DND-41 (cell line): ENCODE measurements at regions not wholly inside any gene's neighbourhood (a gene's known extent, or its start where the extent isn't known, plus 50 kb on each side); places are given as distances from the start of the nearest gene placed in this dataset.
A peak's percentile ranks its signal among the peaks of the same experiment; 100 is the strongest.

Source experiments
- ATAC-seq: fragments of 200-7000 bp; cut with Tn5 transposase; 3 replicates; pipeline ENCODE4 v1.9.1; 2021; ENCODE audit warnings: low read depth; ENCODE audit not compliant: insufficient read depth
- DNase-seq: peaks from one replicate; pipeline ENCODE4 v3.0.0-alpha.2; 2020
- H2AFZ ChIP-seq: 2 replicates; pipeline ENCODE4 v1.6.0; 2012; ENCODE audit warnings: low read depth, low read length
- H3K27ac ChIP-seq: 2 replicates; pipeline ENCODE4 v1.5.1; 2012; ENCODE audit warnings: low read length, inconsistent platforms
- H3K27me3 ChIP-seq: fragments of 200-600 bp; sonication (generic); 2 replicates; pipeline ENCODE4 v1.6.0; 2012; ENCODE audit warnings: low read length, mild to moderate bottlenecking, inconsistent platforms; ENCODE audit not compliant: insufficient read depth, poor library complexity
- H3K36me3 ChIP-seq: 2 replicates; pipeline ENCODE4 v1.5.1; 2012; ENCODE audit warnings: low read length, inconsistent platforms; ENCODE audit not compliant: insufficient read depth
- H3K4me1 ChIP-seq: 2 replicates; pipeline ENCODE4 v1.5.1; 2012; ENCODE audit warnings: mild to moderate bottlenecking, low read length; ENCODE audit not compliant: insufficient read depth
- H3K4me2 ChIP-seq: 2 replicates; pipeline ENCODE4 v1.6.0; 2012; ENCODE audit warnings: mild to moderate bottlenecking, moderate library complexity, low read length, inconsistent platforms; ENCODE audit not compliant: insufficient read depth
- H3K4me3 ChIP-seq, 2 experiments: fragments of 200-600 bp in 1 of 2; shearing (Covaris generic) in 1 of 2; 2 replicates each; pipeline ENCODE4 v1.5.1; 2012 to 2016; ENCODE audit warnings: inconsistent platforms in 2 of 2, low read length in 2 of 2, mild to moderate bottlenecking in 2 of 2, low read depth in 1 of 2, moderate library complexity in 1 of 2
- H3K79me2 ChIP-seq: 2 replicates; pipeline ENCODE4 v1.6.0; 2012; ENCODE audit warnings: low read length, inconsistent platforms; ENCODE audit not compliant: insufficient read depth
- H3K9ac ChIP-seq: 2 replicates; pipeline ENCODE4 v1.6.0; 2012; ENCODE audit warnings: low read depth, mild to moderate bottlenecking, inconsistent platforms, low read length, moderate library complexity
- H3K9me3 ChIP-seq: 2 replicates; pipeline ENCODE4 v1.5.1; 2012; ENCODE audit warnings: low read length, moderate library complexity, mild to moderate bottlenecking, inconsistent platforms; ENCODE audit not compliant: insufficient read depth, severe bottlenecking
- H4K20me1 ChIP-seq: 2 replicates; pipeline ENCODE4 v1.6.0; 2012; ENCODE audit warnings: low read length; ENCODE audit not compliant: insufficient read depth
- CTCF ChIP-seq: IDR thresholded peaks from 2 replicates; pipeline ENCODE4 v1.5.1; 2012; ENCODE audit warnings: borderline replicate concordance, low read length, moderate library complexity, mild to moderate bottlenecking; ENCODE audit not compliant: poor library complexity, severe bottlenecking; ENCODE audit errors: extremely low read depth
- EZH2 ChIP-seq: IDR thresholded peaks from 3 replicates; pipeline ENCODE4 v1.6.1; 2012; ENCODE audit warnings: borderline replicate concordance, low read depth, mild to moderate bottlenecking, moderate library complexity, low read length, inconsistent platforms; ENCODE audit not compliant: severe bottlenecking

- Histone ChIP-seq H3K9ac (no peak overlapping the region), H3K27me3 (no peaks in the 10 kb centered on the region), H3K4me2 (no peak overlapping the region), H2AFZ (no peak overlapping the region), H3K4me3 (no peak overlapping the region), H3K9me3 (no peaks in the 10 kb centered on the region), H4K20me1 (no peaks in the 10 kb centered on the region), H3K36me3 (no peaks in the 10 kb centered on the region), H3K27ac (no peak overlapping the region), H3K4me1 (no peaks in the 10 kb centered on the region), H3K79me2 (no peaks in the 10 kb centered on the region)
- TF ChIP-seq CTCF (no peak), EZH2 (no peak)
- no peak for ATAC-seq
- no peak for DNase-seq
Measured at GRCh38 chr22:47628477-47629272, 866.2 kb downstream of the TBC1D22A start.

DNA sequence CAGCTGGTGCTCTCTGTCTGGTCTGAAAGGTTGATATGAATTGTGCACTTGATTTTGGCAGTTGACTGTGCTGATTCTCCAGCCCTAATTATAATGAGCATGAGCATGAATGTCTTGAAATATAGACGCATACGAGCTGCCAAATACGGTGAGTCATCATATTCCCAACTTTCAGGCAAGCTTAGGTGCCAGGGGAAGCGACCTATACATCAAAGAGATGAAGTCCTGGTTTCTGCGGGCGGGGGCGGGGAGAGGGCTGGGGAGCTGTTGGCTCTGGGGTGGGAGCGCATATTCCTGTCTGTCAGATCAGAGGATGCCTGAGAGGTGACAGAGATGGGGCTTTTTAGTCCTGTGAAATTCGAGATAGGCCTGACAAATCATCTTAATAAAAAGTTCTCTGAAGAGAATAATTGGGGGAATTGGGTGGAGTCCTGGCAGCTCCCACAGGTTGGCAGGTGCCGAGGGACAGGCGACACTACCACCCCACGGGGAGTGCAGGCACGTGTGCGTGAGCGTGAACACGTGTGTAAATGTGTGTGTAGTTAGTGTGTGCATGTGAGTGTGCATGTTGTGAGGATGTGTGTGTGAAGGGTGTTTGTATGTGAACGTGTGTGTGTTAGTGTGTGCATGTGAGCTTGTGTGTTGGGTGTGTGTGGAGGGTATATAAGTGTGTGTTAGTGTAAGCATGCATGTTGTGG lies 865.3 kb downstream of the TBC1D22A start:
- H2AFZ ChIP-seq: no peak overlapping the region
- no peak for TF ChIP-seq CTCF
- TF ChIP-seq EZH2: no peak

GRCh38 chr22:47626428-47627390 lies 864.3 kb downstream of the TBC1D22A start:
- no peak overlapping the region for H2AFZ ChIP-seq
- no peak overlapping the region for H3K4me2 ChIP-seq
- H3K79me2 ChIP-seq: no peaks in the 10 kb centered on the region
- H3K36me3 ChIP-seq: no peaks in the 10 kb centered on the region
- no peaks in the 10 kb centered on the region for H4K20me1 ChIP-seq
- no peak overlapping the region for H3K9ac ChIP-seq
- no peak overlapping the region for H3K27ac ChIP-seq
- no peak for DNase-seq
- H3K4me3 ChIP-seq: no peak overlapping the region
- no peak for TF ChIP-seq EZH2
- peak; percentile 47 for TF ChIP-seq CTCF
- no peaks in the 10 kb centered on the region for H3K4me1 ChIP-seq
- H3K9me3 ChIP-seq: no peaks in the 10 kb centered on the region
- no peak for ATAC-seq
- H3K27me3 ChIP-seq: no peaks in the 10 kb centered on the region

More for the DNA sequence above, 865.3 kb downstream of the TBC1D22A start:
- Histone ChIP-seq H4K20me1 (no peaks in the 10 kb centered on the region), H3K9ac (no peak overlapping the region), H3K79me2 (no peaks in the 10 kb centered on the region), H3K36me3 (no peaks in the 10 kb centered on the region), H3K4me1 (no peaks in the 10 kb centered on the region), H3K4me2 (no peak overlapping the region), H3K27ac (no peak overlapping the region), H3K4me3 (no peak overlapping the region), H3K27me3 (no peaks in the 10 kb centered on the region), H3K9me3 (no peaks in the 10 kb centered on the region)
- DNase-seq: no peak
- ATAC-seq: no peak
